ENCODE measurements at regions not wholly inside any gene's neighbourhood (a gene's known extent, or its start where the extent isn't known, plus 50 kb on each side); places are given as distances from the start of the nearest gene placed in this dataset.

DNA sequence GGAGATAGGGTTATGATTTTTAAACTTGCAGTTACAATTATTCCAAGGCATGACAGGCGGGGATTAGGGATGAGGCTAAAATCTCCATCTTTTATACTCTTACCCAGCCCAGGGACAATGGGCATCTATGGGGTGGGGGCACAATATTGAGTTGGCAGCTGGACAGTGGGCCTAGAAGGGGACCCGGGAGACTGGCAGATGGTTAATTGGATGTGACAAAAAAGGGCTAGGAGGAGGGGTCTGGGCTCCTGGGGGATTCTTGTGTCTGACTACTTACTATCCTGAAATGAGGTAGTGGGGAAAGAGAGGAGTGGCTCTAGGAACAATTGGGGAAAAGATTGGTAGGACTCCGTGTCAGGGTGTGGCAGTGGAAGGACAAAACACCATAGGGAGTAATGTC is 53.0 kb upstream of the ROPN1 start:
- TF ChIP-seq, protein P1, sequence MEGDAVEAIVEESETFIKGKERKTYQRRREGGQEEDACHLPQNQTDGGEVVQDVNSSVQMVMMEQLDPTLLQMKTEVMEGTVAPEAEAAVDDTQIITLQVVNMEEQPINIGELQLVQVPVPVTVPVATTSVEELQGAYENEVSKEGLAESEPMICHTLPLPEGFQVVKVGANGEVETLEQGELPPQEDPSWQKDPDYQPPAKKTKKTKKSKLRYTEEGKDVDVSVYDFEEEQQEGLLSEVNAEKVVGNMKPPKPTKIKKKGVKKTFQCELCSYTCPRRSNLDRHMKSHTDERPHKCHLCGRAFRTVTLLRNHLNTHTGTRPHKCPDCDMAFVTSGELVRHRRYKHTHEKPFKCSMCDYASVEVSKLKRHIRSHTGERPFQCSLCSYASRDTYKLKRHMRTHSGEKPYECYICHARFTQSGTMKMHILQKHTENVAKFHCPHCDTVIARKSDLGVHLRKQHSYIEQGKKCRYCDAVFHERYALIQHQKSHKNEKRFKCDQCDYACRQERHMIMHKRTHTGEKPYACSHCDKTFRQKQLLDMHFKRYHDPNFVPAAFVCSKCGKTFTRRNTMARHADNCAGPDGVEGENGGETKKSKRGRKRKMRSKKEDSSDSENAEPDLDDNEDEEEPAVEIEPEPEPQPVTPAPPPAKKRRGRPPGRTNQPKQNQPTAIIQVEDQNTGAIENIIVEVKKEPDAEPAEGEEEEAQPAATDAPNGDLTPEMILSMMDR (conservative IDR thresholded peaks at IDR 0.05; ENCODE audit: low read length): no peak
- no peak for TF ChIP-seq EZH2phosphoT487 (IDR thresholded peaks at IDR 0.05; ENCODE audit: borderline replicate concordance)

Measured in Loucy (cell line).